Middle frontal gyrus (tissue), 1 donor: ENCODE measurements at regions not wholly inside any gene's neighbourhood (a gene's known extent, or its start where the extent isn't known, plus 50 kb on each side); places are given as distances from the start of the nearest gene placed in this dataset.
"Not testable (repeated sequence)": the region's sequence is repeated elsewhere in the genome, so short reads cannot be mapped to it uniquely, and the experiment has no call there.

ENCODE experiments used
- DNase-seq: peaks from one replicate; pipeline ENCODE4 v3.0.0-alpha.2; 2015; ENCODE audit warnings: low spot score; ENCODE audit errors: extremely low spot score

- DNase-seq, result not testable (repeated sequence)
Measured at GRCh38 chr10:90118567-90118966, 417.2 kb downstream of the KIF20B start.

- DNase-seq, result not testable (repeated sequence)
Measured at GRCh38 chr10:90119631-90120280, 418.4 kb downstream of the KIF20B start.

GRCh38 chr10:90125456-90126255 lies 424.3 kb downstream of the KIF20B start:
- no peak for DNase-seq

GRCh38 chr10:90126256-90126595 lies 424.8 kb downstream of the KIF20B start:
- DNase-seq, result no peak

- DNase-seq, result no peak
Measured at GRCh38 chr10:90130321-90131086, 429.1 kb downstream of the KIF20B start.

- DNase-seq, result no peak
Measured at GRCh38 chr10:90133606-90134005, 432.2 kb downstream of the KIF20B start.

GRCh38 chr10:90136731-90137316 lies 435.4 kb downstream of the KIF20B start:
- DNase-seq, result no peak

GRCh38 chr10:90138844-90139243 lies 437.5 kb downstream of the KIF20B start:
- no peak for DNase-seq

- no peak for DNase-seq
Measured at GRCh38 chr10:90141791-90142190, 440.4 kb downstream of the KIF20B start.

GRCh38 chr10:90143937-90144336 lies 442.5 kb downstream of the KIF20B start:
- DNase-seq, result no peak

GRCh38 chr10:90148116-90148855 lies 446.9 kb downstream of the KIF20B start:
- no peak for DNase-seq

- no peak for DNase-seq
Measured at GRCh38 chr10:90149563-90149962, 448.2 kb downstream of the KIF20B start.

- DNase-seq, result no peak
Measured at GRCh38 chr10:90162271-90162853, 461.0 kb downstream of the KIF20B start.

GRCh38 chr10:90167174-90168064 lies 466.0 kb downstream of the KIF20B start:
- no peak for DNase-seq

GRCh38 chr10:90168244-90168643 lies 466.9 kb downstream of the KIF20B start:
- DNase-seq, result no peak

GRCh38 chr10:90171014-90171722 lies 469.8 kb downstream of the KIF20B start:
- DNase-seq, result no peak

- DNase-seq, result no peak
Measured at GRCh38 chr10:90174531-90174930, 473.1 kb downstream of the KIF20B start.

GRCh38 chr10:90175161-90175681 lies 473.8 kb downstream of the KIF20B start:
- no peak for DNase-seq
